Glomerular endothelial cell (primary cell): ENCODE measurements at regions not wholly inside any gene's neighbourhood (a gene's known extent, or its start where the extent isn't known, plus 50 kb on each side); places are given as distances from the start of the nearest gene placed in this dataset.

ENCODE experiments used
- DNase-seq: peaks from one replicate; pipeline ENCODE4 v3.0.0-alpha.2; 2011; ENCODE audit warnings: low read depth, low spot score; ENCODE audit errors: extremely low read depth

- no peak for DNase-seq
Observed at GRCh38 chr12:42660968-42661937, 71.7 kb upstream of the PRICKLE1 start.

- no peak for DNase-seq
Observed at GRCh38 chr12:42660117-42660516, 70.6 kb upstream of the PRICKLE1 start.

- no peak for DNase-seq
Observed at GRCh38 chr12:42652048-42652447, 62.5 kb upstream of the PRICKLE1 start.

DNA sequence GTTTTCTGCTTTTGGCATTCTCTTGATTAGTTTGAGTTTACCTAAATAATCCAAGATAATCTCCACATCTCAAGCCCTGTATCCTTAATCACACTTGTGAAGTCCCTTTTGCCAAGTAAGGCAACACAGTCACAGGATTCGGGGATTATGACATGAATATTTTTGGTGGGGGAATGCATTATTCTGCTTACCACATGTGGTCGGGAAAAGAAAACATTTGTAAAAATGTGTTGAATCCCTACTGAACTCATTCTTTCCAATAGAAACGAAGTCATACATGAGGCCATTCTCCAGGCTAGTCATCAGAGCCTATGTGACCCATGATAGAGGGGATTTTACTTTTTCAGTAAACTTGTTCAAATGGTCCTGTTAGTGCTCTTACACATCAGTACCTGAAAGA lies 58.5 kb upstream of the PRICKLE1 start:
- DNase-seq = no peak

DNA sequence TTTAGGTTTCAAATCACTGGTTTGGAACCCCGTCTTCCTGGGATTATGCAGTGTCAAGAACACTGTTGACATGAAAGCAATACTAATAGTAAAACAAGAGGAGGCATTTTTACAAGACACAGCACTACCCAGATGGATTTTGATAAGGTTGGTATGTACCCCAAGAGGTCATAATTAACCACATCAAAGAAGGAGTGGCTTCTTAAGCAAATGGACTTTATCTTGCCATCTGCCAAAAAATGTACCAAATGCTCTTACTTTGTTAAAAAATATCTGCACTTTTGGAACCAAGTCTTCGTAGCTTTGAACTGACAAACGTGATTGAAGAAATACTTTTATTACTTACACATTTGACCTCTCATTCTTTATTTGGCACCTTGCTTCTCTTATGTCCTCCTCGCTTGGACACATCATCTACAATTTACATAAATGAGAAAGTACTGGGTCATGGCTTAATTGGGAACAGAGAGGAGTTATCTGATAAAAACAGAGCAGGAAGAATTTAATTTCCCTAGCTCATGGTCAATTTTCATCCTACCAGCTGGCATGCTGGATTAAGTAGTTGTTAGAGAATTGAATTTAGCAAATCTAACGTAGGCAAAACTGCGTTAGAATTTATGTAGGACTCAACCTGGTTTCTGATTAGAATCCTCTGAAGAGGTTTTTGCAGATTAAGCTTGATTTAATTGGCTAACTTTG lies 54.5 kb upstream of the PRICKLE1 start:
- no peak for DNase-seq

DNA sequence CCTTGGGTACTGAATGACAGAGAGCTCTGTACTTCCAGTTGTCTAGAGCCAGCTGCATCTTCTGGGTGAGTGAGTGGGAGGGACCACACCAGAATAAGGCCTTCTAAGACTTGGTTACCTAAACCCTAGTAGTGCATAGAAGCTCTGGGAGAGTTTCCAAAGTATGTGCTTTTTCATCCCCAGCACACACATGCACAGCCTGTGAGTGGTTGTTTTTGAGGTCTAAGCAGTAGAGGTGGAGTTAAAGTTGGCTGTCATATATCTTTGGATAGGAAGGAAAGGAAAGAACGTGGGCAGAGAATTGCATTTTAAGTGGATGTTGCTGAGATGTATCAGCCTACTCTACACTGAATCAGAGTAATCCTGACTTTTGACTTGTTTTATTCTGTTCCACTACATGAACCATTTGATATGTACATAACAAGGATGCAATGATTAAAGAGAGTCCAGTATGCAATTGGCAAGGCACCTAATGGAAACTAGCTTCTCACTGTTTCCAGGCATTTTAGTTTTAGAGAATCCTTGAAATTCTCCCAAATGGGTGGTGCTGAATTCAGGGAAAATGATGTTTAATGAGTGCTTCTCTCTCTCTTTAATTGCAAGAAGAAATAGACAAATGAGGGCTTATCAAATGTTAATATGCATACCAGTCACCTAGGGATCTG lies 51.8 kb upstream of the PRICKLE1 start:
- DNase-seq = no peak

GRCh38 chr12:42640391-42640790 lies 50.8 kb upstream of the PRICKLE1 start:
- DNase-seq = no peak

GRCh38 chr12:42639556-42639955 lies 50.0 kb upstream of the PRICKLE1 start:
- no peak for DNase-seq
